Right lobe of liver (tissue), 6 donors: ENCODE measurements at regions not wholly inside any gene's neighbourhood (a gene's known extent, or its start where the extent isn't known, plus 50 kb on each side); places are given as distances from the start of the nearest gene placed in this dataset.
"Not testable (repeated sequence)": the region's sequence is repeated elsewhere in the genome, so short reads cannot be mapped to it uniquely, and the experiment has no call there.

ENCODE experiments used
- ATAC-seq, 4 donors: fragments of 200-7000 bp; cut with Tn5 transposase; one replicate each; pipeline ENCODE4 v1.9.1; 2020; ENCODE audit warnings: mild to moderate bottlenecking in 4 of 4, moderate library complexity in 4 of 4
- DNase-seq, 3 donors: peaks; one replicate each; pipeline ENCODE4 v3.0.0-alpha.2; 2020
- H3K27ac ChIP-seq, 3 donors: fragments of 200-600 bp; one replicate each; pipeline ENCODE4 v1.8.0; 2022
- H3K27me3 ChIP-seq, 2 donors: fragments of 200-600 bp; one replicate each; pipeline ENCODE4 v1.8.0; 2022
- H3K36me3 ChIP-seq, 4 donors: fragments of 200-600 bp; sonication (generic) in 1 of 4; one replicate each; pipeline versions ENCODE4 v1.5.1 to v1.8.0; 2017 to 2022; ENCODE audit warnings: control low read depth in 1 of 4
- H3K4me1 ChIP-seq, 4 donors: fragments of 200-600 bp; sonication (generic) in 1 of 4; one replicate each; pipeline versions ENCODE4 v1.5.1 to v1.8.0; 2017 to 2022; ENCODE audit warnings: control low read depth in 1 of 4
- H3K4me3 ChIP-seq, 3 donors: fragments of 200-600 bp; one replicate each; pipeline ENCODE4 v1.8.0; 2022
- H3K9me3 ChIP-seq, 4 donors: fragments of 200-600 bp; sonication (generic) in 1 of 4; one replicate each; pipeline versions ENCODE4 v1.5.1 to v1.8.0; 2017 to 2022; ENCODE audit warnings: control low read depth in 1 of 4
- POLR2A ChIP-seq: fragments of 450-650 bp; IDR thresholded peaks from one replicate; pipeline ENCODE4 v1.6.1; 2017; ENCODE audit warnings: antibody characterized with exemption, mild to moderate bottlenecking
- WGBS: methylation state at CpG from one replicate; pipeline ENCODE4 v1.1.6; 2018; ENCODE audit warnings: low coverage, low lambda C conversion rate; ENCODE audit not compliant: insufficient coverage; ENCODE audit errors: missing lambda C conversion rate; 5-methylcytosine and 5-hydroxymethylcytosine counted together
- intact Hi-C, 2 donors: fragments of 100-400 bp; cut with DNase I; formaldehyde crosslinking; loops; one replicate each; pipeline versions ENCODE4 v1.11.2 to v1.14.1; 2022
- TF ChIP-seq, protein P1 (sequence below), 4 donors: fragments of 200-600 bp in 3 of 4; fragments of 450-650 bp in 1 of 4; IDR thresholded peaks; one replicate each; pipeline versions ENCODE4 v1.5.1 to v1.8.0; 2016 to 2022; ENCODE audit warnings: antibody characterized with exemption in 4 of 4, mild to moderate bottlenecking in 2 of 4
- donor health status: DM: no; HTN: yes; CAD: no.
- donor health status: DM: no; HTN: no; CAD: no.
- donor health status: DM: no; HTN: no; CAD: no.
- donor health status: DM: no; HTN: yes; CAD: no.
- donor health status: DM: no; HTN: yes; CAD: no.

DNA sequence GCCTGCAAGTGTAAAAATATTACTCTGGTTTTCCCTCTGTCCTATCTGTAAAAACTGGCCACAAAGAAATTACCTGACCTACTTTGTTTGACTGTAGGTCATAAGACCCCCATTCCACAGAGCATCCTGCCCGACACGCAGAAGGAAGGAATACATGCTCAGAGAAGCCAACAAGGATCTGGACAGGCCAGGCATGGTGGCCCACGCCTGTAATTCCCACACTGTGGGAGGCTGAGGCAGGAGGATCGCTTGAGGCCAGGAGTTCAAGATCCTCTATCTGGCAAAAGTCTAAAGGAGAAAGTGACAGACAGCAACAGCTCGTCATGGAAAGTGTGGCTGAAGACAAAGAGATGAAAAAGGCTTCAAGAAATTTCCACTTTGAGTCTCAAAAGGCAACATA is 78.2 kb upstream of the RNU2-1 start:
- no peaks in the 10 kb centered on the region for H3K36me3 ChIP-seq
- H3K27me3 ChIP-seq: no peaks in the 10 kb centered on the region
- TF ChIP-seq, protein P1, sequence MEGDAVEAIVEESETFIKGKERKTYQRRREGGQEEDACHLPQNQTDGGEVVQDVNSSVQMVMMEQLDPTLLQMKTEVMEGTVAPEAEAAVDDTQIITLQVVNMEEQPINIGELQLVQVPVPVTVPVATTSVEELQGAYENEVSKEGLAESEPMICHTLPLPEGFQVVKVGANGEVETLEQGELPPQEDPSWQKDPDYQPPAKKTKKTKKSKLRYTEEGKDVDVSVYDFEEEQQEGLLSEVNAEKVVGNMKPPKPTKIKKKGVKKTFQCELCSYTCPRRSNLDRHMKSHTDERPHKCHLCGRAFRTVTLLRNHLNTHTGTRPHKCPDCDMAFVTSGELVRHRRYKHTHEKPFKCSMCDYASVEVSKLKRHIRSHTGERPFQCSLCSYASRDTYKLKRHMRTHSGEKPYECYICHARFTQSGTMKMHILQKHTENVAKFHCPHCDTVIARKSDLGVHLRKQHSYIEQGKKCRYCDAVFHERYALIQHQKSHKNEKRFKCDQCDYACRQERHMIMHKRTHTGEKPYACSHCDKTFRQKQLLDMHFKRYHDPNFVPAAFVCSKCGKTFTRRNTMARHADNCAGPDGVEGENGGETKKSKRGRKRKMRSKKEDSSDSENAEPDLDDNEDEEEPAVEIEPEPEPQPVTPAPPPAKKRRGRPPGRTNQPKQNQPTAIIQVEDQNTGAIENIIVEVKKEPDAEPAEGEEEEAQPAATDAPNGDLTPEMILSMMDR (IDR thresholded peaks at IDR 0.05): no peak
- no peak for TF ChIP-seq POLR2A
- no peak overlapping the region for H3K4me3 ChIP-seq
- ATAC-seq (no peak), DNase-seq (peak in 1 of 3 donors; percentile 18)
- no peak overlapping the region for H3K27ac ChIP-seq
- intact Hi-C loops: no loop called here
- WGBS: 91% methylated on average over 5 of the region's 5 CpGs
- H3K4me1 ChIP-seq: no peaks in the 10 kb centered on the region
- H3K9me3 ChIP-seq: no peaks in the 10 kb centered on the region

DNA sequence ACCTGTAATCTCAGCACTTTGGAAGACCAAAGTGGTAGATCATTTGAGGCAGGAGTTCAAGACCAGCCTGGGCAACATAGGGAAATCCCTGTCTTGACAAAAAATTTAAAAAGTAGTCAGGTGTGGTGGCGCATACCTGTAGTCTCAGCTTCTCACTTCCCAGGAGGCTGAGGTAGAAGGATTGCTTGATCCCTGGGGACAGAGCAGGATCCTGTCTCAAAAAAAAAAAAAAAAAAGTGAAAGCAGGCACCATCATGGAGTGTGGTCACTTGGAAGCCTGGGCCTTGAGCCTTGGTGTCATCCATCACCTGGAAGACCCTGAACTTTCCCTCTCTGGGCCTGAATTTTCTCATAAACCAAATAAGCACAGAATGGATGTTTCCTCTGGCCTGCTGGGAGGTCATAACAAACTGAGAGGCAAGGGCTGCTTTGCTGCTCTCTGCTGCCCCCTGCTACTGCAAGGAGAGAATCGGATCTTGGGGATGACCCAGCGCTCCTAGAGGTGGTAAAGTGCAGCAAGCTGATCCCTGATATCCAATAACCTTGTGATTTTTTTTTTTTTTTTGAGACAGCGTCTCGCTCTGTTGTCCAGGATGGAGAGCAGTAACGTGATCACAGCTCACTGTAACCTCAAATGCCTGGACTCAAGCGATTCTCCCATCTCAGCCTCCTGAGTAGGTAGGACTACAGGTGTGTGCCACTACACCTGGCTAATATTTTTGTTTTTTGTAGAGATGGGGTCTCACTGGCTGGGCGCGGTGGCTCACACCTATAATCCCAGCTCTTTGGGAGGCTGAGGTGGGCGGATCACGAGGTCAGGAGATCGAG is 75.9 kb upstream of the RNU2-1 start:
- no peaks in the 10 kb centered on the region for H3K9me3 ChIP-seq
- H3K36me3 ChIP-seq: no peaks in the 10 kb centered on the region
- ATAC-seq (no peak), DNase-seq (peak in 1 of 3 donors; percentile 25)
- 21% methylated on average over 11 of the region's 12 CpGs for WGBS
- intact Hi-C loops: no loop called here
- no peak overlapping the region for H3K4me3 ChIP-seq
- no peaks in the 10 kb centered on the region for H3K4me1 ChIP-seq
- H3K27ac ChIP-seq: no peak overlapping the region
- TF ChIP-seq, protein P1 (IDR thresholded peaks at IDR 0.05): no peak
- no peak for TF ChIP-seq POLR2A
- no peaks in the 10 kb centered on the region for H3K27me3 ChIP-seq

DNA sequence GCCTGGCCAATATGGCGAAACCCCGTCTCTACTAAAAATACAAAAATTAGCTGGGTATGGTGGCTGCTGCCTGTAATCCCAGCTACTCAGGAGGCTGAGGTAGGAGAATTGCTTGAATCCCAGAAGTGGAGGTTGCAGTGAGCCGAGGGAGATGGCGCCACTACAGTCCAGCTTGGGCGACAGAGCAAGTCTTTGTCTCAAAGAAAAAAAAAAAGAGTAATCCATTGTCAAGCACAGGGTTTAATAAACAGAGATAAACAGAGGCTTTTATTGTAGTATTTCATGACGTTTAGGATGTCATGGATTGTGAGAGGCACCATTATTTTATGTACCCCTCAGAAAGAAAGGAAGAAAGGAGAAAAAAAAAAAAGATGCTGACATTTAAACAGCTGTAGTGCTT is 75.2 kb upstream of the RNU2-1 start:
- H3K27me3 ChIP-seq: no peaks in the 10 kb centered on the region
- H3K4me1 ChIP-seq: no peaks in the 10 kb centered on the region
- no peak for ATAC-seq
- no peaks in the 10 kb centered on the region for H3K9me3 ChIP-seq
- H3K36me3 ChIP-seq: no peaks in the 10 kb centered on the region
- no peak overlapping the region for H3K27ac ChIP-seq
- WGBS: 84% methylated on average over 6 of the region's 6 CpGs
- TF ChIP-seq, protein P1 (IDR thresholded peaks at IDR 0.05): no peak
- TF ChIP-seq POLR2A: no peak
- intact Hi-C loops: no loop called here
- DNase-seq: no peak
- H3K4me3 ChIP-seq: no peak overlapping the region

DNA sequence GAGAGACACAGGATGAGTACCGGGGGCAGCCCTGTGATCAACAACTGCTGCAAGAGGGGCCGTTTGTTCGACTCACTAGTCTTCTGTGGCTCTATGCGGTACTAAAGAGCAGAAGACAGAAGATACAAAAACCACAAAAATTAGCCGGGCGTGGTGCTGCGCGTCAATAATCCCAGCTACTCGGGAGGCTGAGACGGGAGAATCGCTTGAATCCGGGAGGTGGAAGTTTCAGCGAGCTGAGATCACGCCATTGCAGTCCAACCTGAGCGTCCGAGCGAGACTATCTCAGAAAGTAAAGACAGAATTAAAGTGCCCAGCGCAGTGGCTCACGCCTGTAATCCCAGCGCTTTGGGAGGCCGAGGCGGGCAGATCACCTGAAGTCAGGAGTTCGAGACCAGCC is 71.0 kb upstream of the RNU2-1 start:
- H3K36me3 ChIP-seq, ATAC-seq: not testable (repeated sequence)
- WGBS: no CpG with 5 or more reads among the region's 23 CpGs

DNA sequence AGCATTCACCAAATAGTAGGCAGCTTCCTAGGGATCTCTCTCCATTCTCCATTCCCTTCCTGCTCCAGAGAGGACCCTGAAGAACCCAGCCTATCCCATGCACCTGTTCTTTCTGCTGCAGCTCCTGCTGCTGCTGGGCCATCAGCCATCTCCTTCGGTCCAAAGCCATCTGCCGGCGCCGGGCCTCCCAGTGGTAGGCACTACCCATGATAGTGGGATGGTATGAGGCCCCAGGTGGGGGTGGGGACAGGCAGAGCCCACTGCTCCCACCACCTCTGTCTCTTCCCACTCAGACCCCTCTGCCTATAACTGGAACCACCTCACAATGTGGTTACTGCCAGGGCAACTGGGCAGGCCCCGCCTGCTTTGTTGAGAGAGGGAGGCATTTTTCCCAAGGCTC is 69.3 kb upstream of the RNU2-1 start:
- peak in 2 of 4 donors; percentile 32 to 53 for ATAC-seq
- H3K9me3 ChIP-seq, DNase-seq, H3K4me1 ChIP-seq, intact Hi-C loops, H3K36me3 ChIP-seq, H3K27me3 ChIP-seq, H3K4me3 ChIP-seq, H3K27ac ChIP-seq: not testable (repeated sequence)
- WGBS: no CpG with 5 or more reads among the region's 5 CpGs

More for the DNA sequence above, 71.0 kb upstream of the RNU2-1 start:
- H3K9me3 ChIP-seq, H3K4me1 ChIP-seq, DNase-seq, H3K27me3 ChIP-seq, H3K27ac ChIP-seq, H3K4me3 ChIP-seq, intact Hi-C loops: not testable (repeated sequence)

DNA sequence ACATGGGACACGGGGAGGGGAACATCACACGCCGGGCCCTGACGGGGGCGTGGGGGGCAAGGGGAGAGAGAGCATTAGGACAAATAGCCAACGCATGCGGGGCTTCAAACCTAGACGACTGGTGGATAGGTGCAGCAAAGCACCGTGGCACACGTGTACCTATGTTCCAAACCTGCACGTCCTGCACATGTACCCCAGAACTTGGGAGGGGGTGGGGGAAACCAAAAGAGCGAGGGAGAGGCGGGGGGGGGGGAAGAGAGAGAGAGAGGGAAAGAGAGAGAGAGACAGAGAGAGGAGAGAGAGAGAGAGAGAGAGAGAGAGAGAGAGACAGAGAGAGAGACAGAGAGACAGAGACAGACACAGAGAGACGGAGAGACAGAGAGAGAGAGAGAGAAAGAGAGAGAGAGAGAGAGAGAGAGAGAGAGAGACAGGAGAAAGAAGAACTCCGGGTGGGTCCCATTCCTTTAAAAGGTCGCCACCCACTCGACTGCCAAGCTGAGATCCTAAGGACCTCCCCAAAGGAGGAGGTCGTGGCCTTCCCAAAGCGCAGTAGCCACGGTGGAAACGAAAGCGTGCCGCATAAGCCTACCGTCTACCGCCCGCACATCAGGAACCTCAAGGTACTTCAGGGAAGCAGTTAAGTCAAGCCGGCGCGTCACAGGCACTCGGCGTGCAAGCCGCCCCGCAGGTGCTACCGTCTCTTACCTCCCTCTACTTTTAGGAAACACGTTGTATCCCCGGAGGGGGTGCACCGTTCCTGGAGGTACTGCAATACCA is 65.7 kb upstream of the RNU2-1 start:
- intact Hi-C loops: not testable (repeated sequence)

DNA sequence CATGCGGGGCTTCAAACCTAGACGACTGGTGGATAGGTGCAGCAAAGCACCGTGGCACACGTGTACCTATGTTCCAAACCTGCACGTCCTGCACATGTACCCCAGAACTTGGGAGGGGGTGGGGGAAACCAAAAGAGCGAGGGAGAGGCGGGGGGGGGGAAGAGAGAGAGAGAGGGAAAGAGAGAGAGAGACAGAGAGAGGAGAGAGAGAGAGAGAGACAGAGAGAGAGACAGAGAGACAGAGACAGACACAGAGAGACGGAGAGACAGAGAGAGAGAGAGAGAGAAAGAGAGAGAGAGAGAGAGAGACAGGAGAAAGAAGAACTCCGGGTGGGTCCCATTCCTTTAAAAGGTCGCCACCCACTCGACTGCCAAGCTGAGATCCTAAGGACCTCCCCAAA is 55.9 kb upstream of the RNU2-1 start:
- H3K27ac ChIP-seq, H3K9me3 ChIP-seq, DNase-seq, ATAC-seq, H3K4me1 ChIP-seq, intact Hi-C loops, H3K27me3 ChIP-seq, H3K4me3 ChIP-seq, H3K36me3 ChIP-seq: not testable (repeated sequence)
- no CpG with 5 or more reads among the region's 11 CpGs for WGBS

More for the DNA sequence above, 65.7 kb upstream of the RNU2-1 start:
- not testable (repeated sequence) for H3K27ac ChIP-seq, H3K4me1 ChIP-seq, DNase-seq, H3K36me3 ChIP-seq, H3K4me3 ChIP-seq, H3K9me3 ChIP-seq, H3K27me3 ChIP-seq, ATAC-seq
- no CpG with 5 or more reads among the region's 37 CpGs for WGBS

DNA sequence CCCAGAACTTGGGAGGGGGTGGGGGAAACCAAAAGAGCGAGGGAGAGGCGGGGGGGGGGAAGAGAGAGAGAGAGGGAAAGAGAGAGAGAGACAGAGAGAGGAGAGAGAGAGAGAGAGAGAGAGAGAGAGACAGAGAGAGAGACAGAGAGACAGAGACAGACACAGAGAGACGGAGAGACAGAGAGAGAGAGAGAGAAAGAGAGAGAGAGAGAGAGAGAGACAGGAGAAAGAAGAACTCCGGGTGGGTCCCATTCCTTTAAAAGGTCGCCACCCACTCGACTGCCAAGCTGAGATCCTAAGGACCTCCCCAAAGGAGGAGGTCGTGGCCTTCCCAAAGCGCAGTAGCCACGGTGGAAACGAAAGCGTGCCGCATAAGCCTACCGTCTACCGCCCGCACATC is 49.8 kb upstream of the RNU2-1 start:
- H3K4me3 ChIP-seq, H3K4me1 ChIP-seq, H3K9me3 ChIP-seq, intact Hi-C loops, H3K27ac ChIP-seq, H3K27me3 ChIP-seq, H3K36me3 ChIP-seq, ATAC-seq, DNase-seq: not testable (repeated sequence)
- WGBS: no CpG with 5 or more reads among the region's 15 CpGs
